ENCODE measurements at regions not wholly inside any gene's neighbourhood (a gene's known extent, or its start where the extent isn't known, plus 50 kb on each side); places are given as distances from the start of the nearest gene placed in this dataset.

DNA sequence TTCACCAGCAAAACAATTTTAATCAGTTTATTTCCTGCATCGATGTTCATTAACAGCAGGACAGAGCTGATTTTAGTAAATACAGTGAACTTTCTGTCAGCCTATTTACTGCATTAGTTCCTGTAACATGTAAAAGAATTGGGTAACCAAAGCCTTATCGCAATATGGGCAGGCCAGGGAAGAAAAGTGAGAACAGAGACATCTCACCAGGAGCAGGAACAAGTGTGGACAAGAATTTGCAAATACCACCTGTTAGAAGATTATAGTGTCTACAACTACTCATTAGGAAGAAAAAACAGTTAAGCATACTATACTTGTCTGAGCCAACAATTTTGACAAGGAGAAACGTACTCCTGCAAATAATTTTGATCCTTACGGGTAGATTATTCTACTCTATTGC, 1293.9 kb downstream of the PLA2G4A start:
- Histone ChIP-seq H3K36me3 (ENCODE audit: insufficient read depth, low read length) (no peaks in the 10 kb centered on the region), H3K9me3 (ENCODE audit: insufficient read depth, low read depth, low read length) (no peaks in the 10 kb centered on the region), H3K4me3 (ENCODE audit: low read length) (no peak overlapping the region), H3K4me1 (ENCODE audit: insufficient read depth, low read length) (no peaks in the 10 kb centered on the region), H3K27me3 (ENCODE audit: insufficient read depth, low read length) (no peaks in the 10 kb centered on the region), H3K27ac (ENCODE audit: low read depth, low read length) (no peak overlapping the region), H3K9ac (ENCODE audit: low read depth, low read length) (no peak overlapping the region)
- WGBS = 95% methylated on average over 4 of the region's 4 CpGs

DNA sequence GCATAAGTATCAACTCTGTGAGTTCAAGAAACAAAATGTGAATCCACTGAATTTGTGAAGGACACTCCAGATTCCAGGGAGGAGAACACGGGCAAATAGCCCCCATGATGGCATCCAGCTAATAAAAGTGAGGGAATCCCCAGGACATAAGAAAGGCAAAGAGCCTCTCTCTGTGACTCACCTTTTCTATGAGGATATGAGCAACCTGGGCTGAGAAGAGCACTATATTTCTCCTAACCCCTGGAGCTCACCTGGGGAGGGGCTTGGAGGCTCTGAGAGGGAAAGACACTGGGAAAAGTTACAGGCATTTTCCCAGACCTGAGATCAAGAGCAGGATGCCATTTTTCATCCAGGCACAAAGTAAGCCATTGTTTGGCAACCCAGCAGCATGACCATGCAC, 1298.8 kb downstream of the PLA2G4A start:
- H3K27me3 ChIP-seq (ENCODE audit: insufficient read depth, low read length) = no peaks in the 10 kb centered on the region
- WGBS = 93% methylated on average over 1 of the region's 1 CpG
- no peak overlapping the region for H3K9ac ChIP-seq (ENCODE audit: low read depth, low read length)
- H3K36me3 ChIP-seq (ENCODE audit: insufficient read depth, low read length) = no peaks in the 10 kb centered on the region
- H3K27ac ChIP-seq (ENCODE audit: low read depth, low read length) = no peak overlapping the region
- no peaks in the 10 kb centered on the region for H3K4me1 ChIP-seq (ENCODE audit: insufficient read depth, low read length)
- H3K9me3 ChIP-seq (ENCODE audit: insufficient read depth, low read depth, low read length) = no peaks in the 10 kb centered on the region
- H3K4me3 ChIP-seq (ENCODE audit: low read length) = no peak overlapping the region

- Histone ChIP-seq H3K9ac (ENCODE audit: low read depth, low read length) (no peak overlapping the region), H3K27ac (ENCODE audit: low read depth, low read length) (no peak overlapping the region), H3K36me3 (ENCODE audit: insufficient read depth, low read length) (no peaks in the 10 kb centered on the region), H3K4me1 (ENCODE audit: insufficient read depth, low read length) (no peaks in the 10 kb centered on the region), H3K27me3 (ENCODE audit: insufficient read depth, low read length) (no peaks in the 10 kb centered on the region), H3K9me3 (ENCODE audit: insufficient read depth, low read depth, low read length) (no peaks in the 10 kb centered on the region), H3K4me3 (ENCODE audit: low read length) (no peak overlapping the region)
- WGBS = 95% methylated on average over 3 of the region's 3 CpGs
These were observed 1300.0 kb downstream of the PLA2G4A start for GRCh38 chr1:188128761-188129160.

DNA sequence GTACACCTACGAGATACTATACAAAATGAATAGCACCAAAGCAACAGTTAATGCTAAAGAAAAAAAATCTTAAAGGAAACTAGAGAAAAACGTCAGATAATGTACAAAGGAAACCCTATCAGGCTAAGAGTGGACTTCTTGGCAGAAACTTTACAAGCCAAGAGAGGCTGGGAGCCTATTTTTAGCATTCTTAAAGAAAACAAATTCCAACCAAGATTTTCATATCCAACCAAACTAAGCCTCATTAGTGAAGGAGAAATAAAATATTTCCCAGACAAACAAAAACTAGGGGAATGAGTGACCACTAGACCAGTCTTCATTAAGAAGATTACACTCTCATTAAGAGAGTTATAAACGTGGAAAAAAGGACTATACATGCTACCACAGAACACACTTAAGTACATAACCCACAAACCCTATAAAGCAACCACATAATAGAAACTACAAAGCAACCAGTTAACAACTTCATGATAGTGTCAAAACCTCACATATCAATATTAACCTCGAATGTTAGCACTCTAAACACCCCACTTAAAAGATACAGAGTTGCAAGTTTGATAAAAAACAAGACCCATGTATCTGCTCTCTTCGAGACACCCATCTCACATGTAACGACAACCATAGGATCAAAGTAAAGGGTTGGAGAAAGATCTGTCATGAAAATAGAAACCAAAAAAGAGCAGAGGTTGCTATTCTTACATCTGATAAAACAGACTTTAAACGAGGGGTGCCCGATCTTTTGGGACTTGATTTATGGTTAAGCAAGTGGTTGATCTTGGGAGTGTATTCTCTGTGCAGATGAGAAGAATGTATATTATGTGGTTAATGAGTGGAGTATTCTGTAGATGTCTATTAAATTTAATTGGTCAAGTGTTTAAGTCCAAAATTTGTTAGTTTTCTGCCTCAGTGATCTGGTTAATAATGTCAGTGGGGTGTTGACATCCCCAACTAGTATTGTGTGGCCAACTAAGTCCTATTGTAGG, 1301.4 kb downstream of the PLA2G4A start:
- Histone ChIP-seq H3K4me3 (ENCODE audit: low read length) (no peak overlapping the region), H3K9me3 (ENCODE audit: insufficient read depth, low read depth, low read length) (no peaks in the 10 kb centered on the region), H3K9ac (ENCODE audit: low read depth, low read length) (no peak overlapping the region), H3K4me1 (ENCODE audit: insufficient read depth, low read length) (no peaks in the 10 kb centered on the region), H3K36me3 (ENCODE audit: insufficient read depth, low read length) (no peaks in the 10 kb centered on the region), H3K27ac (ENCODE audit: low read depth, low read length) (no peak overlapping the region), H3K27me3 (ENCODE audit: insufficient read depth, low read length) (no peaks in the 10 kb centered on the region)
- 95% methylated on average over 7 of the region's 8 CpGs for WGBS

GRCh38 chr1:188137221-188137620, 1308.5 kb downstream of the PLA2G4A start:
- Histone ChIP-seq H3K9me3 (ENCODE audit: insufficient read depth, low read depth, low read length) (no peaks in the 10 kb centered on the region), H3K36me3 (ENCODE audit: insufficient read depth, low read length) (no peaks in the 10 kb centered on the region), H3K4me1 (ENCODE audit: insufficient read depth, low read length) (no peaks in the 10 kb centered on the region), H3K9ac (ENCODE audit: low read depth, low read length) (no peak overlapping the region), H3K4me3 (ENCODE audit: low read length) (no peak overlapping the region), H3K27me3 (ENCODE audit: insufficient read depth, low read length) (no peaks in the 10 kb centered on the region), H3K27ac (ENCODE audit: low read depth, low read length) (no peak overlapping the region)
- WGBS = 88% methylated on average over 2 of the region's 2 CpGs

DNA sequence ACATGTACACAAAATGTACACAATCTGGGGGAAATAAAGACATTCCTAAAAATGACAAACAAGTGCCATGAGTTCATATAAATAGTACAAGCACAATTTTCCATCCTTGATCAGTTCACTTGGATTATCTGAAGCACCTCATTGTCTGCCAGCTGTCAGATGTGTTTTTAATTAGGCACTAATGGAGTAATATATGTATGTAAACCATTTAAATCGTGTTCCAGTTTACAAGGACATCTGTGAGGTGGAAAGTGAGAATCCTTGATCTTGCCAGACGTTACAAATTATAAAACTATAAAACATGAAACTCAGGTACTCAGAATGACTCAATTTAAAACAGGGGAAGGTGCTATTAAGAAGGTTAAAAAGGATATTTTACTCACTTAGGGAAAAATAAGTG, 1312.2 kb downstream of the PLA2G4A start:
- Histone ChIP-seq H3K4me1 (ENCODE audit: insufficient read depth, low read length) (no peaks in the 10 kb centered on the region), H3K27ac (ENCODE audit: low read depth, low read length) (no peak overlapping the region), H3K4me3 (ENCODE audit: low read length) (no peak overlapping the region), H3K9me3 (ENCODE audit: insufficient read depth, low read depth, low read length) (no peaks in the 10 kb centered on the region), H3K9ac (ENCODE audit: low read depth, low read length) (no peak overlapping the region), H3K36me3 (ENCODE audit: insufficient read depth, low read length) (no peaks in the 10 kb centered on the region), H3K27me3 (ENCODE audit: insufficient read depth, low read length) (no peaks in the 10 kb centered on the region)
- WGBS = 86% methylated on average over 1 of the region's 2 CpGs

- Histone ChIP-seq H3K4me3 (ENCODE audit: low read length) (no peak overlapping the region), H3K27me3 (ENCODE audit: insufficient read depth, low read length) (no peaks in the 10 kb centered on the region), H3K27ac (ENCODE audit: low read depth, low read length) (no peak overlapping the region), H3K36me3 (ENCODE audit: insufficient read depth, low read length) (no peaks in the 10 kb centered on the region), H3K9ac (ENCODE audit: low read depth, low read length) (no peak overlapping the region), H3K4me1 (ENCODE audit: insufficient read depth, low read length) (no peaks in the 10 kb centered on the region), H3K9me3 (ENCODE audit: insufficient read depth, low read depth, low read length) (no peaks in the 10 kb centered on the region)
- 98% methylated on average over 11 of the region's 11 CpGs for WGBS
These were observed 1325.4 kb downstream of the PLA2G4A start for GRCh38 chr1:188154196-188154595.

- Histone ChIP-seq H3K27ac (ENCODE audit: low read depth, low read length) (no peak overlapping the region), H3K36me3 (ENCODE audit: insufficient read depth, low read length) (no peaks in the 10 kb centered on the region), H3K9ac (ENCODE audit: low read depth, low read length) (no peak overlapping the region), H3K27me3 (ENCODE audit: insufficient read depth, low read length) (no peaks in the 10 kb centered on the region), H3K4me3 (ENCODE audit: low read length) (no peak overlapping the region), H3K9me3 (ENCODE audit: insufficient read depth, low read depth, low read length) (no peaks in the 10 kb centered on the region), H3K4me1 (ENCODE audit: insufficient read depth, low read length) (no peaks in the 10 kb centered on the region)
- WGBS = 79% methylated on average over 3 of the region's 3 CpGs
These were observed 1326.0 kb downstream of the PLA2G4A start for GRCh38 chr1:188154761-188155160.

DNA sequence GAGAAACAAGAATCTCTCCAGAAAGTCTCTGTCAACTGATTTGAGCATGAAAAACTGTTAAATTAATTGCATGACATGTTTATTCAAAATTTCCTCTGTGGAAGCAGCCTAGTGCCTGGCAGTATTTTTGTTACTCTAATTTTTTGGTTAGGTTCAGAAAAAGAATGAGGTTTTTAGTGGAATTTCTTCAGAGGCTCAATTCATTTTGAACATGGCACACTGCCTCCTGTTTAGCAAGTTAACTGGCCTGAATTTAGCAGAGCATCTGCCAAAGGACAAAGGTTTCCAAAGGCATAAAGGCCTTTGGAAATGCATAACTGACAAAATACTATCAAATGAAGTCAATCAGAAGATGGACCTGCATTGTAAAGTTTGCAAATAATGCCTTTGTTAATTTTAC, 1326.5 kb downstream of the PLA2G4A start:
- Histone ChIP-seq H3K9ac (ENCODE audit: low read depth, low read length) (no peak overlapping the region), H3K27me3 (ENCODE audit: insufficient read depth, low read length) (no peaks in the 10 kb centered on the region), H3K4me1 (ENCODE audit: insufficient read depth, low read length) (no peaks in the 10 kb centered on the region), H3K9me3 (ENCODE audit: insufficient read depth, low read depth, low read length) (no peaks in the 10 kb centered on the region), H3K27ac (ENCODE audit: low read depth, low read length) (no peak overlapping the region), H3K4me3 (ENCODE audit: low read length) (no peak overlapping the region), H3K36me3 (ENCODE audit: insufficient read depth, low read length) (no peaks in the 10 kb centered on the region)

- Histone ChIP-seq H3K36me3 (ENCODE audit: insufficient read depth, low read length) (no peaks in the 10 kb centered on the region), H3K9me3 (ENCODE audit: insufficient read depth, low read depth, low read length) (no peaks in the 10 kb centered on the region), H3K27ac (ENCODE audit: low read depth, low read length) (no peak overlapping the region), H3K9ac (ENCODE audit: low read depth, low read length) (no peak overlapping the region), H3K4me1 (ENCODE audit: insufficient read depth, low read length) (no peaks in the 10 kb centered on the region), H3K4me3 (ENCODE audit: low read length) (no peak overlapping the region), H3K27me3 (ENCODE audit: insufficient read depth, low read length) (no peaks in the 10 kb centered on the region)
- WGBS = 100% methylated on average over 3 of the region's 3 CpGs
These were observed 1335.7 kb downstream of the PLA2G4A start for GRCh38 chr1:188164459-188164858.

DNA sequence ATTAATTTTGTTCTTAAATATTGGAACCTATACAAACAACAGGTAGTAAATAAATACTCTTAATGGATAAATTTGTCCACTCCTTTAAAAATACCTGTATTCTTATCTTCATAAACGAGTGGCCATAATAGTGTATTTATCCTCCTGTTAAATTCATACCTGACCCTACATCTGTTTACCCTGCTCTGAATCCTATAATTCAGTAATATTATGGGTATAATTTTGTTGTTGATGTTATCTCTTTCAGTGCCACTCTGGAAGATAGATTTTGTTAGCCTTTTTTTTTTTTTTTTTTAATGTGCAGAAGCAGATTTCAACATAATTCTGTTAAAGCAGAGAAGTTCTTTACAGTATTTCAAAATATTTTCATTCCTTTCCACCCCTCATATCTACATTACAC, 1337.9 kb downstream of the PLA2G4A start:
- Histone ChIP-seq H3K9me3 (ENCODE audit: insufficient read depth, low read depth, low read length) (no peaks in the 10 kb centered on the region), H3K27me3 (ENCODE audit: insufficient read depth, low read length) (no peaks in the 10 kb centered on the region), H3K4me1 (ENCODE audit: insufficient read depth, low read length) (no peaks in the 10 kb centered on the region), H3K9ac (ENCODE audit: low read depth, low read length) (no peak overlapping the region), H3K36me3 (ENCODE audit: insufficient read depth, low read length) (no peaks in the 10 kb centered on the region), H3K27ac (ENCODE audit: low read depth, low read length) (no peak overlapping the region), H3K4me3 (ENCODE audit: low read length) (no peak overlapping the region)
- WGBS = no CpG with 5 or more reads among the region's 1 CpG

Measured in HUES64 (cell line).